GM20000 (cell line): ENCODE measurements at regions not wholly inside any gene's neighbourhood (a gene's known extent, or its start where the extent isn't known, plus 50 kb on each side); places are given as distances from the start of the nearest gene placed in this dataset.

Source experiments
- DNase-seq: peaks from one replicate; pipeline ENCODE4 v3.0.0; 2012; ENCODE audit warnings: low spot score
- CTCF ChIP-seq: IDR thresholded peaks from 2 replicates; pipeline ENCODE4 v1.5.1; 2012; ENCODE audit warnings: mild to moderate bottlenecking, control low read depth; ENCODE audit errors: extremely low read depth, missing control alignments

- no peak for DNase-seq
Measured at GRCh38 chr6:48714250-48714649, 603.3 kb upstream of the PTCHD4 start.

GRCh38 chr6:48713612-48714011, 602.6 kb upstream of the PTCHD4 start:
- no peak for TF ChIP-seq CTCF
- no peak for DNase-seq

More at GRCh38 chr6:48714250-48714649, 603.3 kb upstream of the PTCHD4 start:
- no peak for TF ChIP-seq CTCF

DNA sequence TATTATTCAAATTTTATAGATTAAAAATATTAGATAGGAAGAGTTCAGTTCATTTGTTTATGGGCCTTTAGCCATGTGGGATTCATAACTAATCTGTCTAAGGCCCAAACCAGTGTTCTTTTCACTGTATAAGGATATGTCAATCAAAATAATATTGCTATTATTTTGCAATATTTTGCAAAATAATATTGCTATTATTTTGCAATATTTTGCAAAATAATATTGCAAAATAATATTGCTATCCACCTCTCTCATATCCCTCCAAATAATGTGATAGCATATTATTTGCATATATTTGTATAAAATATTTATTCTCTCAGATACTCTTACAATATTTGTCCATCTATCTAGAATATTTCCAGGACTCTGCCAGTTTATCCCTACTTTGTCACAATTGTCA, 595.3 kb upstream of the PTCHD4 start:
- no peak for DNase-seq
- TF ChIP-seq CTCF = no peak

- TF ChIP-seq CTCF = no peak
Measured at GRCh38 chr6:48701572-48701971, 590.6 kb upstream of the PTCHD4 start.

GRCh38 chr6:48695872-48696271, 584.9 kb upstream of the PTCHD4 start:
- no peak for DNase-seq
- TF ChIP-seq CTCF = no peak

More at GRCh38 chr6:48701572-48701971, 590.6 kb upstream of the PTCHD4 start:
- DNase-seq = no peak

GRCh38 chr6:48691420-48691819, 580.4 kb upstream of the PTCHD4 start:
- no peak for TF ChIP-seq CTCF
- DNase-seq = no peak

GRCh38 chr6:48689498-48689897, 578.5 kb upstream of the PTCHD4 start:
- no peak for TF ChIP-seq CTCF
- no peak for DNase-seq
